A549 (cell line): ENCODE measurements at regions not wholly inside any gene's neighbourhood (a gene's known extent, or its start where the extent isn't known, plus 50 kb on each side); places are given as distances from the start of the nearest gene placed in this dataset.

Source experiments
- ATAC-seq, 2 experiments: fragments of 200-7000 bp in 1 of 2; fragments of >200 bp in 1 of 2; cut with Nextera tagmentation in 1 of 2; cut with Tn5 transposase in 1 of 2; 3 replicates each; pipeline versions ENCODE4 v1.8.0 to v1.9.1; 2018 to 2020; ENCODE audit warnings: mild to moderate bottlenecking in 1 of 2, moderate library complexity in 1 of 2
- CTCF ChIA-PET: fragments of 300-600 bp; sonication (Branson Sonifier 250); formaldehyde crosslinking; extraction: SDS; loops from one replicate; lab custom pipeline; 2021; ENCODE audit warnings: antibody characterized with exemption, inconsistent platforms; lab: Yijun Ruan, JAX
- POLR2A ChIA-PET: fragments of 350-600 bp; formaldehyde crosslinking; extraction: SDS; loops from one replicate; lab custom pipeline; 2021; ENCODE audit warnings: antibody characterized with exemption, inconsistent platforms; lab: Yijun Ruan, JAX
- DNase-seq, 2 experiments: peaks; one replicate each; pipeline versions ENCODE4 v3.0.0 to v3.0.0-alpha.2; 2011 to 2016; ENCODE audit warnings: low read depth in 1 of 2, low spot score in 1 of 2
- FAIRE-seq: peaks from 2 replicates; lab custom pipeline; 2011; peaks lifted over from hg19 to GRCh38; lab: Jason Lieb, UNC
- H3K27ac ChIP-seq, 2 experiments: fragments of >200 bp; sonication (Bioruptor Twin); formaldehyde crosslinking; 3 replicates each; pipeline ENCODE4 v1.5.1; 2016 to 2017
- H3K4me1 ChIP-seq: fragments of >200 bp; sonication (Bioruptor Twin); formaldehyde crosslinking; 3 replicates; pipeline ENCODE4 v1.6.1; 2016
- H3K4me2 ChIP-seq: fragments of >200 bp; sonication (Bioruptor Twin); formaldehyde crosslinking; 3 replicates; pipeline ENCODE4 v1.6.1; 2016
- H3K4me3 ChIP-seq: fragments of >200 bp; sonication (Bioruptor Twin); formaldehyde crosslinking; 3 replicates; pipeline ENCODE4 v1.5.1; 2016
- H3K9me3 ChIP-seq: fragments of >200 bp; sonication (Bioruptor Twin); formaldehyde crosslinking; 3 replicates; pipeline ENCODE4 v1.6.1; 2016
- EP300 ChIP-seq, 2 experiments: fragments of >200 bp; sonication (Bioruptor Twin); formaldehyde crosslinking; IDR thresholded peaks; 2 replicates in 1 of 2; 3 replicates in 1 of 2; pipeline ENCODE4 v1.6.1; 2016 to 2017
- ESRRA ChIP-seq: fragments of 150-350 bp; IDR thresholded peaks from 2 replicates; pipeline ENCODE4 v1.6.1; 2014; ENCODE audit warnings: mild to moderate bottlenecking, low read length, borderline replicate concordance
- FOSL2 ChIP-seq, 2 experiments: fragments of 450-650 bp in 1 of 2; fragments of >200 bp in 1 of 2; sonication (Bioruptor Twin) in 1 of 2; formaldehyde crosslinking; IDR thresholded peaks; 2 replicates each; pipeline versions ENCODE4 v1.5.0 to v1.6.1; 2016 to 2020; ENCODE audit warnings: mild to moderate bottlenecking in 1 of 2, moderate library complexity in 1 of 2
- FOXS1 ChIP-seq: fragments of 250-450 bp; sonication (Bioruptor Pico); IDR thresholded peaks from 2 replicates; pipeline ENCODE4 v1.5.0; 2020; ENCODE audit warnings: mild to moderate bottlenecking, moderate library complexity
- KDM5A ChIP-seq: fragments of 200-600 bp; sonication (generic); IDR thresholded peaks from 2 replicates; pipeline ENCODE4 v1.6.1; 2016; ENCODE audit warnings: antibody characterized with exemption, mild to moderate bottlenecking
- MYC ChIP-seq: IDR thresholded peaks from 2 replicates; pipeline ENCODE4 v1.6.1; 2012; ENCODE audit warnings: mild to moderate bottlenecking, inconsistent platforms, low read length, improper control_type of control experiment, borderline replicate concordance
- NFE2L2 ChIP-seq: fragments of 150-350 bp; conservative IDR thresholded peaks from 2 replicates; pipeline ENCODE4 v1.6.1; 2014; ENCODE audit warnings: low read length
- POLR2A ChIP-seq: IDR thresholded peaks from 2 replicates; pipeline ENCODE4 v1.6.1; 2012; ENCODE audit warnings: mild to moderate bottlenecking, low read length
- POLR2AphosphoS2 ChIP-seq: conservative IDR thresholded peaks from 2 replicates; pipeline ENCODE4 v1.6.1; 2012; ENCODE audit warnings: low read length, improper control_type of control experiment, inconsistent platforms
- RARB ChIP-seq: fragments of 250-450 bp; sonication (Bioruptor Pico); IDR thresholded peaks from 2 replicates; pipeline ENCODE4 v1.8.0; 2021; ENCODE audit warnings: mild to moderate bottlenecking, moderate library complexity
- RCOR1 ChIP-seq: fragments of 150-350 bp; IDR thresholded peaks from 2 replicates; pipeline ENCODE4 v1.6.1; 2014; ENCODE audit warnings: antibody characterized with exemption, low read length, low read depth
- SMC3 ChIP-seq: fragments of >200 bp; sonication (Bioruptor Twin); formaldehyde crosslinking; IDR thresholded peaks from 3 replicates; pipeline ENCODE4 v1.6.1; 2018; ENCODE audit warnings: inconsistent platforms
- ZSCAN20 ChIP-seq: fragments of 250-450 bp; sonication (Bioruptor Pico); IDR thresholded peaks from 2 replicates; pipeline ENCODE4 v1.8.0; 2022; ENCODE audit warnings: mild to moderate bottlenecking, moderate library complexity
- WGBS: methylation state at CpG from one replicate; pipeline ENCODE4 v1.1.6; 2017; ENCODE audit errors: missing lambda C conversion rate; 5-methylcytosine and 5-hydroxymethylcytosine counted together
- TF ChIP-seq, protein P1 (sequence below): fragments of 250-450 bp; sonication (Bioruptor Pico); IDR thresholded peaks from 2 replicates; pipeline ENCODE4 v1.5.0; 2021; ENCODE audit warnings: mild to moderate bottlenecking, moderate library complexity, borderline replicate concordance
- TF ChIP-seq, protein P2 (sequence below): IDR thresholded peaks from 2 replicates; pipeline ENCODE4 v1.6.1; 2012; ENCODE audit warnings: low read depth, borderline replicate concordance
- TF ChIP-seq, protein P3 (sequence below): fragments of >200 bp; sonication (Bioruptor Twin); formaldehyde crosslinking; IDR thresholded peaks from 2 replicates; pipeline ENCODE4 v1.6.1; 2016
- TF ChIP-seq, protein P4 (sequence below): fragments of >200 bp; sonication (Bioruptor Twin); formaldehyde crosslinking; IDR thresholded peaks from 3 replicates; pipeline ENCODE4 v1.5.1; 2016
- TF ChIP-seq, protein P5 (sequence below): fragments of 200-600 bp; sonication (generic); IDR thresholded peaks from 2 replicates; pipeline ENCODE4 v1.6.1; 2016; ENCODE audit warnings: antibody characterized with exemption, mild to moderate bottlenecking, moderate library complexity
- TF ChIP-seq, protein P6 (sequence below): IDR thresholded peaks from 2 replicates; pipeline ENCODE4 v1.6.1; 2012

DNA sequence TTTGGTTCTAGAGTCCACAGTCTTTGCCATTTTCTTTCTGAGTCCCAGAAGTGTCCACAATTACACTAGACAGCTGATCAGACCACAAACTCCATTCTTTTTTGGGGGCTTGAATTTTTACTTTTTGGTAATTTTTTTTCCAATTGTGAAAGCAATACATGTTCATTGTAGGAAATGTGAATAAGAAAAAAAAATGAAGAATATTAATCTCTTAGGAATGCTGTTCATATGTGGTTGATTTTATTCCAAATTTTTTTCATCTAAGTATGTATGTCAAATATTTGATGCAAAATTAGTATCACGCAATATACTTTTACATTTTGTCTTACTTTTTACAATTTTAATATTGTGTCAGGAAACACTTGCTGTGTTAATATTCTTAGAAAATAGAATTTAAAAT, 76.4 kb upstream of the ETS2 start (continued):
- TF ChIP-seq, protein P1, sequence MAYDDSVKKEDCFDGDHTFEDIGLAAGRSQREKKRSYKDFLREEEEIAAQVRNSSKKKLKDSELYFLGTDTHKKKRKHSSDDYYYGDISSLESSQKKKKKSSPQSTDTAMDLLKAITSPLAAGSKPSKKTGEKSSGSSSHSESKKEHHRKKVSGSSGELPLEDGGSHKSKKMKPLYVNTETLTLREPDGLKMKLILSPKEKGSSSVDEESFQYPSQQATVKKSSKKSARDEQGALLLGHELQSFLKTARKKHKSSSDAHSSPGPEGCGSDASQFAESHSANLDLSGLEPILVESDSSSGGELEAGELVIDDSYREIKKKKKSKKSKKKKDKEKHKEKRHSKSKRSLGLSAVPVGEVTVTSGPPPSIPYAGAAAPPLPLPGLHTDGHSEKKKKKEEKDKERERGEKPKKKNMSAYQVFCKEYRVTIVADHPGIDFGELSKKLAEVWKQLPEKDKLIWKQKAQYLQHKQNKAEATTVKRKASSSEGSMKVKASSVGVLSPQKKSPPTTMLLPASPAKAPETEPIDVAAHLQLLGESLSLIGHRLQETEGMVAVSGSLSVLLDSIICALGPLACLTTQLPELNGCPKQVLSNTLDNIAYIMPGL (CRISPR knock-in tag) = no peak
- no peak for TF ChIP-seq ESRRA
- no peak for TF ChIP-seq EP300 (IDR thresholded peaks at IDR 0.05)

DNA sequence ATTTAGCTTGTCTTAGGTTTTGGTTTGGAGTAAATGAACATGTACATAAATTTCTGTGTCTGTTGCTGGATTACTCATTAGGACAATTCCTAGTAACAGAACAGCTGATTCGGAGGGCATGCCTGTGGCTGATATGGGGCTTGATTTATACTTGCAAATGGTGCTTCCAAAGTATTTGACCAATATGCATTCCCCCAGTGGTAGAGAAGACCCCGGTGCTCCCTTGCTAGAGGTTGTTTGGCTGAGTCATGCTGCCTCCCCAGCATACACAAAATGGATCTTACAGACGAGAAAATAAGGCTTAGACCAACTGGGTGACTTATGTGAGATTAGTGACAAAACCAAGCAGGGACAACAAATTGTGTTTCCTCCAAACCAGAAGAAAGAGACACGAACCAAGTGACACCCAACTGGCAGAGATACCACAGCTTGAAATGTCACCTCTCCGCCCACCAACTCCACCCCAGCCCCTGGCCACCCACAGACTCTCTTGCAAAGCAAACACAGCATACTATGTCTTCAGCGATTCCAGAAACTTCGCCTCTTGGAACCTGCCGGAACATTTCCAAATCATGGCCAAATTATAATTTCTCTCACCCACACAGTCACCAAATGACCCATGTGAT, 75.9 kb upstream of the ETS2 start:
- Histone ChIP-seq H3K4me2 (no peak overlapping the region), H3K27ac (no peak overlapping the region), H3K4me3 (no peak overlapping the region), H3K4me1 (peaks cover 7% of the 10 kb centered on the region; the same call in 2 of the 3 replicates), H3K9me3 (peaks cover 13% of the 10 kb centered on the region)
- no peak for TF ChIP-seq NFE2L2
- TF ChIP-seq, protein P2, sequence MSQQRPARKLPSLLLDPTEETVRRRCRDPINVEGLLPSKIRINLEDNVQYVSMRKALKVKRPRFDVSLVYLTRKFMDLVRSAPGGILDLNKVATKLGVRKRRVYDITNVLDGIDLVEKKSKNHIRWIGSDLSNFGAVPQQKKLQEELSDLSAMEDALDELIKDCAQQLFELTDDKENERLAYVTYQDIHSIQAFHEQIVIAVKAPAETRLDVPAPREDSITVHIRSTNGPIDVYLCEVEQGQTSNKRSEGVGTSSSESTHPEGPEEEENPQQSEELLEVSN = no peak
- no peak for TF ChIP-seq FOXS1 (CRISPR knock-in tag)
- TF ChIP-seq RCOR1 = no peak
- no peak for TF ChIP-seq POLR2AphosphoS2
- TF ChIP-seq, protein P3, sequence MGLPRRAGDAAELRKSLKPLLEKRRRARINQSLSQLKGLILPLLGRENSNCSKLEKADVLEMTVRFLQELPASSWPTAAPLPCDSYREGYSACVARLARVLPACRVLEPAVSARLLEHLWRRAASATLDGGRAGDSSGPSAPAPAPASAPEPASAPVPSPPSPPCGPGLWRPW = no peak
- TF ChIP-seq KDM5A = no peak
- no peak for TF ChIP-seq ZSCAN20 (CRISPR knock-in tag)
- TF ChIP-seq RARB (CRISPR knock-in tag) = no peak
- TF ChIP-seq FOSL2 (IDR thresholded peaks at IDR 0.05) = no peak
- no peak for TF ChIP-seq FOSL2 (CRISPR knock-in tag; IDR thresholded peaks at IDR 0.05)
- TF ChIP-seq, protein P1 (CRISPR knock-in tag) = no peak
- TF ChIP-seq, protein P4, sequence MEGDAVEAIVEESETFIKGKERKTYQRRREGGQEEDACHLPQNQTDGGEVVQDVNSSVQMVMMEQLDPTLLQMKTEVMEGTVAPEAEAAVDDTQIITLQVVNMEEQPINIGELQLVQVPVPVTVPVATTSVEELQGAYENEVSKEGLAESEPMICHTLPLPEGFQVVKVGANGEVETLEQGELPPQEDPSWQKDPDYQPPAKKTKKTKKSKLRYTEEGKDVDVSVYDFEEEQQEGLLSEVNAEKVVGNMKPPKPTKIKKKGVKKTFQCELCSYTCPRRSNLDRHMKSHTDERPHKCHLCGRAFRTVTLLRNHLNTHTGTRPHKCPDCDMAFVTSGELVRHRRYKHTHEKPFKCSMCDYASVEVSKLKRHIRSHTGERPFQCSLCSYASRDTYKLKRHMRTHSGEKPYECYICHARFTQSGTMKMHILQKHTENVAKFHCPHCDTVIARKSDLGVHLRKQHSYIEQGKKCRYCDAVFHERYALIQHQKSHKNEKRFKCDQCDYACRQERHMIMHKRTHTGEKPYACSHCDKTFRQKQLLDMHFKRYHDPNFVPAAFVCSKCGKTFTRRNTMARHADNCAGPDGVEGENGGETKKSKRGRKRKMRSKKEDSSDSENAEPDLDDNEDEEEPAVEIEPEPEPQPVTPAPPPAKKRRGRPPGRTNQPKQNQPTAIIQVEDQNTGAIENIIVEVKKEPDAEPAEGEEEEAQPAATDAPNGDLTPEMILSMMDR = no peak
- ChIA-PET POLR2A (no interaction called here), CTCF (interaction anchor here (0.6 to 1.9 kb wide), 6 partner anchors 11 to 397 kb away, joined by 3 to 5 read pairs (median 4); no protein-coding TSS in a partner anchor)
- no peak for ATAC-seq
- no peak for DNase-seq
- 65% methylated on average over 8 of the region's 8 CpGs for WGBS
- no peak for FAIRE-seq

DNA sequence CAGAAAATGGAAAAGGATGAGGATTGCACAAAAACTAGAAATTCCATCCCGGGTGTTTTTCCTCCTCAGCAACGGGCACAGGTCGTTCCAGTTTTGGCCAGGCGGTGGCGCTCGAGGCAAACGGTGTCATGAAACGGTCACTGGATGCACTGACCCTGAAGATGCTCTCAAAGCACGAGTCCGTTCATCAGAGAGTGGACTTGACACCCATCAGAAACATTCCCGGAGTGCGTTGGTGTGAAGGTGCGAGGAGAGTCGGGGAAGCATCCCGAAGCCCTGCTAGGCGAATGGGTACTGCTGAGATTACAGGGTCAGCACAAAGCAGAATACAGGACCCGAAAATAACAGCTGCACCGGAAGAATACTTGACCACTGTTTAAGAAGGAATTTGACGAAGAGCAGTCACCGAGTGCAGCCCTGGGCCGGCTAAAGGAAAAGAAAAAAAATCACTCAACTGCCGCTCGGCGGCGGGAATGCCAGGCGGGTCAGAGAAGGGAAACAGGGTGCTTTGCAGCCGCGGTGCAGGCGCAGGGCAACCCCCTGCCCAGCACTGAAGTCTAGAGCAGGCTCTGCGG, 71.7 kb upstream of the ETS2 start:
- peak overlapping the region; percentile 61 to 65 for H3K27ac ChIP-seq
- FAIRE-seq (no peak), DNase-seq (peak; percentile 47 to 71), ATAC-seq (peak; percentile 74 to 91; a peak in 5 of 6 replicates)
- no peaks in the 10 kb centered on the region for H3K9me3 ChIP-seq
- 41% methylated on average over 30 of the region's 30 CpGs for WGBS
- peak overlapping the region; percentile 47; the same call in 2 of the 3 replicates for H3K4me2 ChIP-seq
- peaks cover 7% of the 10 kb centered on the region; the same call in 2 of the 3 replicates for H3K4me1 ChIP-seq
- H3K4me3 ChIP-seq = no peak overlapping the region
- ChIA-PET CTCF (interaction anchor here (0.5 to 3.7 kb wide), 24 partner anchors 9 to 435 kb away, joined by 3 to 20 read pairs (median 4); partner anchors contain the start of gene ETS2), POLR2A (interaction anchor here (0.5 kb wide), 1 partner anchor 74 kb away, joined by 3 read pairs; no protein-coding TSS in a partner anchor)
- TF ChIP-seq POLR2A = no peak
- TF ChIP-seq SMC3 = peak; percentile 95
- TF ChIP-seq, protein P5, sequence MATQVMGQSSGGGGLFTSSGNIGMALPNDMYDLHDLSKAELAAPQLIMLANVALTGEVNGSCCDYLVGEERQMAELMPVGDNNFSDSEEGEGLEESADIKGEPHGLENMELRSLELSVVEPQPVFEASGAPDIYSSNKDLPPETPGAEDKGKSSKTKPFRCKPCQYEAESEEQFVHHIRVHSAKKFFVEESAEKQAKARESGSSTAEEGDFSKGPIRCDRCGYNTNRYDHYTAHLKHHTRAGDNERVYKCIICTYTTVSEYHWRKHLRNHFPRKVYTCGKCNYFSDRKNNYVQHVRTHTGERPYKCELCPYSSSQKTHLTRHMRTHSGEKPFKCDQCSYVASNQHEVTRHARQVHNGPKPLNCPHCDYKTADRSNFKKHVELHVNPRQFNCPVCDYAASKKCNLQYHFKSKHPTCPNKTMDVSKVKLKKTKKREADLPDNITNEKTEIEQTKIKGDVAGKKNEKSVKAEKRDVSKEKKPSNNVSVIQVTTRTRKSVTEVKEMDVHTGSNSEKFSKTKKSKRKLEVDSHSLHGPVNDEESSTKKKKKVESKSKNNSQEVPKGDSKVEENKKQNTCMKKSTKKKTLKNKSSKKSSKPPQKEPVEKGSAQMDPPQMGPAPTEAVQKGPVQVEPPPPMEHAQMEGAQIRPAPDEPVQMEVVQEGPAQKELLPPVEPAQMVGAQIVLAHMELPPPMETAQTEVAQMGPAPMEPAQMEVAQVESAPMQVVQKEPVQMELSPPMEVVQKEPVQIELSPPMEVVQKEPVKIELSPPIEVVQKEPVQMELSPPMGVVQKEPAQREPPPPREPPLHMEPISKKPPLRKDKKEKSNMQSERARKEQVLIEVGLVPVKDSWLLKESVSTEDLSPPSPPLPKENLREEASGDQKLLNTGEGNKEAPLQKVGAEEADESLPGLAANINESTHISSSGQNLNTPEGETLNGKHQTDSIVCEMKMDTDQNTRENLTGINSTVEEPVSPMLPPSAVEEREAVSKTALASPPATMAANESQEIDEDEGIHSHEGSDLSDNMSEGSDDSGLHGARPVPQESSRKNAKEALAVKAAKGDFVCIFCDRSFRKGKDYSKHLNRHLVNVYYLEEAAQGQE = no peak
- TF ChIP-seq, protein P2 = peak; percentile 81
- TF ChIP-seq, protein P6, sequence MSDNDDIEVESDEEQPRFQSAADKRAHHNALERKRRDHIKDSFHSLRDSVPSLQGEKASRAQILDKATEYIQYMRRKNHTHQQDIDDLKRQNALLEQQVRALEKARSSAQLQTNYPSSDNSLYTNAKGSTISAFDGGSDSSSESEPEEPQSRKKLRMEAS = peak; percentile 80
- TF ChIP-seq MYC = 0 out of 2 replicates have a peak, but pooled peaks have one; percentile 41
